ENCODE measurements at regions not wholly inside any gene's neighbourhood (a gene's known extent, or its start where the extent isn't known, plus 50 kb on each side); places are given as distances from the start of the nearest gene placed in this dataset.
"Not testable (repeated sequence)": the region's sequence is repeated elsewhere in the genome, so short reads cannot be mapped to it uniquely, and the experiment has no call there.

DNA sequence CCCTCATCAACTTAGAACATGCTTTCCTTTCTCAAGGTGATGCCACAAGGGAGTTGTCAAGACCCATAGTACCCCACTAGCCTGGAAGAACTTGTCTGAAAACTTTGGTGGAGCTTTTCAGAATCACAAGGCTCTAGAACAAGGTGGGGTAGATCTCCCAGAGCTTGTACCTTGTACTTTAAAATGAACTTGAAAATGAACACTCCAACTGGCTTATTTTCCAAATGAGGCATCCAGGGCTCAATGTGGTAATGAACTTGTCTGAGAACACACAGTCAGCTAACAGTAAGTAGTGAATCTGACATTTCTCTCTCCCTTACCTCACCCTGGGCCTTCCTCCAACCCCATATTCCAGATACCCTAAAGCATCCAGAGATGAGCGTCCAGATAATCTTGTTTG, 81.8 kb upstream of the THBS1 start:
- DNase-seq = no peak

DNA sequence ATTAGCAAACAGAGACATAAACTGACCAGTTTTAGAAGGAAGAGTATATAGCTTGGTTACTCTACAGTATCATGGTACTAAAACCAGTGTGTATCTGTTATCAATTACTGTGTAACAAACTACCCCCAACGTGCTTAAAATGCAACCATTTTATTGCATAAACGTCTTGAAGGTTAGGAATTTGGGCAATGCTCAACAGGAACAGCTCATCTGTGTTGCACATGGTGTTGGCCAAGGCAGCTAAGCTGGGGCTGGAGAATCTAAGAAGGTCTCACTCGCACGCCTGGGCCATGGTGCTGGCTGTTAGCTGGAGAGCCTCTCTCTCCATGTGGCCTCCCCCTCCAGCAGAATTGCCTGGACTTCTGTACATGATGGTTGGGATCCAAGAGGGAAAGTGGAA, 81.2 kb upstream of the THBS1 start:
- DNase-seq = no peak

DNA sequence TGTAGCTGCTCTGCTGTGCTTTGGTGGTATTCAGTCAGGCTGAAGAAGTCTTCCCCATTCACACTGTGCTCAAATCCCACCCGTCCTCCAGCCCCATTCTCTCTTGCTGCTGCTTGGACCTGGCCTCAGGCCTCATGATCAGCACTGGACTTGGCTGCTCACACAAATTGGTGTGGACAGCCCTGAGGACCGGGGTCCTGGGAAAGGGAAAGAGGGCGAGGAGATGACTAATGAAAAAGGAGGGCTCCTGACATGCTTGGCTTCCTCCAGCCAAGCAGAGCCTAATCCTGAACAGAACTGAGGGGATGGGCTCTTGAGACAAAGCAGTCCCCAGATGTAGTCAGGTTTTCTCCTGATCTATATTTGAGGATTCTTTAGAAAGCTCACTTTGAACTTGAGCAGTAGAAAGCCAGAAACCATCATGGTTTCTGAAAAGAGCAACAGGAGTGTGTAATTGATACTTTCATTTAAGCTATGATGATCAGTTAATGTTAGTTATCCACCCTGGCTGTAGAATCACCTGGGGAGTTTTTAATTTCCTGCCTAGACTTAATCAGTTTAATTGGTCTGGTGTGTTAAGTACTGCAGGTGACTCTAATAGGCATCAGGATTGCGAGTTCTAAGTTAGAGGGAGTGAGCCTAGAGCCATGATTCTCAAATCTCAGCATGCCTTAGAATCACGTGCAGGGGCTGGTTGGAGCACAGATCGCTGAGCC, 79.4 kb upstream of the THBS1 start:
- no peak for DNase-seq

DNA sequence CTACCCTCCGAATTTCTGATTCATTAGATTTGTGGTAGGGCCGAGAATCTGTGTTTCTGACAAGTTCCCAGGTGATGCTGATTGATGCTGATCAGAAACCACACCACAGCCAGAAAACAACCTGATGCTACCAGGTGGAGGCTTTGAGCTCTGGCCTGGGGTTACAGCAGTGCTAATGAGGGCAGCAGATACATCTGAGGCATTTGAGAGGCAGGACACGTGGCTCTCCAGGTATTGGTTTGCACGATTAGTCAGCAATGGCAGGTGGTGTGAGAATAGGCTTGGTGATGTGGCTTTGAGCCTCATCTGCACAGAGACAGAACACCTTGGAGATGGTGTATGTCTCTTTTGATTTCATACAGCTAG, 78.8 kb upstream of the THBS1 start:
- no peak for DNase-seq

DNA sequence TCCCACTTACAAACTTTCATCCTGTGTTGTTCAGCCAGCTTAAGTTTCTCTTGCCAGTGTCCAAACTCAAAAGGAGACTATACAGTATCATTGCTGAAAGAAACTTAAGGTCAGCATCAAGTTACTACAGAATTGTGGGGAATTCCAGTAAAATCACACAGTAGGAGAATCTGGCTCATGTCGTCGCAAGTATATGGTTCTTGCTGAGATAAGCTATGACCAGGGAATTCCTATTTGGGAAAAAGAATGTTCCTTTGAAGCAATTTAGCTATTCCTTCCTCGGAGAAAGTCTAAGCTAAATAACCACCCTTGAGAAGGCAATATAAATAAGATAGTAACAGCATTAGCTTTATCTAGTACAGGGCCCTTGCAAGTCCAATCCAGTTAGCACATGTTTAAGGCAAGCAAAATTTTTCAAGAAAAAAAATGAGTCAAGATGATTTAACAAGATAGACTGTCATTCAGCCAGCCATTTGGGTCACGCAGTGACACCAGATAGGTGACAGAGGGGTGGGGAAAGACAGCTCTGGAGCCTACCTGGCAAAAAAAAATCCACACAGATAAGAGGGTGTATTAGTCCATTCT, 78.2 kb upstream of the THBS1 start:
- no peak for DNase-seq

DNA sequence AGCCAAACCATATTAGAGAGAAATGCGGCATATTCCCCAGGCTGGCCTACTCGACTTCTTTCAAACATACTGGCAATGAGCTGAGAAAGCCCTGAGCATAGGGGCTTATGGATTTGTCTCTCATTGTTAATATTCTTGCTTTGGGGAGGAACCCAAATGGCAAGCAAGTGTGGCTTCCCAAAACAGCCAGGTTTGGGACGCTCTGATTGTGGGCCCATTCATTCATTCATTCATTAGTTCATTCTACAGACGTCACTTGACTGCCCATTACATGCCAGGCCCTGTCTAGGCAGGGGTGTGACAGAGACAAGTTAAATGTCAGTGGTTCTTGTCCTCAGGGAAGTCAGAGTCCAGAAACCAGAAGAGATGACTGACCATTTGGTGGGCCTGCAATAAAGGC, 77.4 kb upstream of the THBS1 start:
- DNase-seq = no peak

DNA sequence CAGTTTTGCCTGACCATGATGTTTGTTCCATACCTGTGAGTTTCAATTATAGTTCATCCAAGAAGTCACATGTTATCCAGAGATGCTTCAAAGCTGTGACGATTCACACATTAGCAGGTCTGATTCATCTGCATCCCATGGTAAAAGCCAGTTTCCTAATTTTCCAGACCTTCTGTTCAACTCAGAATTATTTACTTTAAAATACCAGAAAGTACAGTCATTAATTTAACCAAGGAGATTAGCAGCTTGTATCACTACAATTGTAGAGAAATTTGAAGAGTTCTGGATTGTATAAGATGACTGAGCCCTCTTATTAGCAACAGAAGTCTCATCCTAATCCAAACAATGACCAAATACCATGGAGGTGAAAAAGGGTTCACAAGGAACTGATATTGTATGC, 76.1 kb upstream of the THBS1 start:
- DNase-seq = no peak

DNA sequence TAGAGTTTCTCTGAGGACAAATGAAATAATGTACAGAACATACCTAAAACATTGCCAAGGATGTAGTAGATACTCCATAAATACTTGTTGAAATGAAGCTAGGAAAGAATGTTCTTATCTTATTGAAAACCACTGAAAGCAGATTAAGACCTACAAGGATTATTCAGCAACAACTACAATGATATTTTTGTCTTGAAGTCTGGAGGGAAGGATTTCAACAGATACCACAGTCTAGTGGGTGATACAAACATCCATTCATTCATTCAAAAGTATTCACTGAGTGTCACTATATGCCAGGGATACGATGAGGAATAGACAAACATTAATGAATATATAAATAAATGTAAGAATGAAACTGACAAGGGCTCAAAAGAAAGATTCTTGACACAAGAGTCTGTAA, 74.7 kb upstream of the THBS1 start:
- no peak for DNase-seq

DNA sequence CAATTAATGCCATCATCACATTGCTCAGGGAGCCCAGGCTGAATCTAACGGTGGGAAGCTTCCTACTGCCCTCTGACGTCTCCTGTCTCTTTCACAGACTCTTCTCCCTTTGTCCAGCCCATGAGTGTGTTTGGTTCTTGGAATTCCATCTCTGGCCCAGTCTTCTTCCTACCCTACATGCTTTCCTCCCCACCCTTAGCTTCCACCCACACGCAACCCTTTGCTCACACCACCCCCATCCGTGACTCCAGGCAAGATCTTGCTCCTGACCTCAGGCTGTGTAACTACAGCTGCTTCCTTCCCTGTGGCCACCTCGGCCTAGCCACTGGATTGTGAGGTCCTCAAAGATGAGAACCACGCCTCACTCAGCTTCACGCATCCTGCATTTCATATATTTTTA, 72.3 kb upstream of the THBS1 start:
- DNase-seq = no peak

DNA sequence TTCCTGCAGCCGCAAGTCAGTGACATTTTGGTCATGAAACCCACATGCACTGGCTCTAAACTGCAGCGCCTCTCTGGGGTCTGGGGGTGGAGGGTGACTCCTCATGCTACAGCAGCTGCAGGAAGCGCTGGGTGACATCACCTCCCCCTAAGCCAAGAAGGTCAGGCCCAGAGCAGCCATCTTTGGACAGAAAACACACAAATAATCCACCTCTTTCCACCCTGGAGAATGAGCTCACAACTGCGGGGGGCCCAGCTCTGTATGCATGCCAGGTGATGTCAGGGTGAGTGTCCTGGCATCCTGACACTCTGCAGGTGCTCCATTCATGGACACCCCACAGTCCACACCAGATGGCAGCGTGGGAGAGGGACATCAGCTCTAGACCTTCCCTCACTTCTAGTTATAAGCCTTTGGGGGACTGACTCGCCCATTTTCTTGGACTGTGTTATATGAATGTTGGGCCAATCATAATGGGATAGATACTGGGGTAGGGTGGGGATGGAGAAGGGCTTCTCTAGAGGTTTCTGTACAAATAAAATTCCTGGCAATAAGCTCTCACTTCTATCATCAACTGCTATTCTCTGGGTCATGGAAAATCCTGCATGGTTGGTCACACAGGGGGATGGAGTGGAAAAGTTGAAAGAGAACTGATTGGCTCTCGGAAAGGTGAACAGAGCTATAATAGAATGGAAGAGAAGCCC, 70.7 kb upstream of the THBS1 start:
- no peak for DNase-seq

DNA sequence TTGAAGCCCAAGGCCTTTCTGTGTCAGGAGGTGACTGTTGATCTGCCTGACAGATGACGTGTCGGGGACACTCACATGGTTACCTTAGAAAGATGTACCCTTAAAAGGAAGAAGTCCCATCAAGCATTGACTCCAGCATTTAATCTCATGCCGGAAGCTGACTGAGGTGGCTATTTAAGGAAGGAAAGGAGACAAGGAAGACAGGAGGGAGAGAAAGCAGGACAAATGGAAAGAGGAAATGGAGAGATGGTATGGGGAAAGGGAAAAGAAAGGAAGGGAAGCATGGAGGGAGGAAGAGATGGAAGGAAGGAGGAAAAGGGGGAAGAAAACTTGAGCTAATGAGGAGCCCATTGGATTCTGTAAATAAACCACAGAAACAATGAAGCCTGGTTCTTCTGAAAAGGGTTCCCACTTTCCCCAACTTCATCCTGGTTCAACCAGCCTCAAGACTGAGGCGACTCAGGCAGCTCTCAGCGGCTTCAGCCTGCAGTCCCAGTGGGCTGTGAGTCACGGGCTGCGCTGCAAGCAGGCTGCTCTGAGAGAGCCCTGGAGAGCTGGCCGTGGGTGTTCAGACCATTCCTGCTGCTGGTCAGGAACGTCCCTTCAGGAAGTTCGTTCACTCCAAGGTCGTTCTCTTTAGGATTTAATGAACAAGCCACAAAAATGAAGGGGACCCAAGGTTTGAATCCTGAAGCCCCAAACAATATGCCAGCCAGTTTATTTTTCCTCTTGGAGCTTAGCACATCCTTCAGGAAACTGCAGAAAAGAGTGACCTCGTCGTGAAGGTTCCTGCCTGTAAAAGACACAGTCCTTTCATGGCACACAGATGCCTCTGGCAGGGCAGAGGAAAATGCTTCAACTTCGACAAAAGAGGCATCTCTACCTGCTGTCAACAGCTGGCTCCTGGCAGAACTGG, 69.6 kb upstream of the THBS1 start:
- no peak for DNase-seq

DNA sequence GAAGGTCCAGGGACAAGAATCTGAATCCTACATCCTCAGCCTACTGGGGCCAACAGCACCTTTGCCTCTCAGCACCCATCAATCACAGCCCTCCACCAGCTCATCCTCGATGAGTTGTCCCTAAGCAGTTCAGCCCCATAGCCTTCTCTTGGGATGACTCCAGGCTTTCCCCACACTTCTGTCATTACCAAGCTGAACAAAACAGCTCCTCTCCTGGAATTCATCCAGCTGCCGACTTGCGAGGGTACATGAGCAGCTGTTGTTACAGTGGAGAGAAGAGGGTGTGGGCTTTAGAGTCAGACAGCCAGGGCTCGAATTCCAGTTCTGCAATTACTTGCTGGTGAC, 69.0 kb upstream of the THBS1 start:
- no peak for DNase-seq

DNA sequence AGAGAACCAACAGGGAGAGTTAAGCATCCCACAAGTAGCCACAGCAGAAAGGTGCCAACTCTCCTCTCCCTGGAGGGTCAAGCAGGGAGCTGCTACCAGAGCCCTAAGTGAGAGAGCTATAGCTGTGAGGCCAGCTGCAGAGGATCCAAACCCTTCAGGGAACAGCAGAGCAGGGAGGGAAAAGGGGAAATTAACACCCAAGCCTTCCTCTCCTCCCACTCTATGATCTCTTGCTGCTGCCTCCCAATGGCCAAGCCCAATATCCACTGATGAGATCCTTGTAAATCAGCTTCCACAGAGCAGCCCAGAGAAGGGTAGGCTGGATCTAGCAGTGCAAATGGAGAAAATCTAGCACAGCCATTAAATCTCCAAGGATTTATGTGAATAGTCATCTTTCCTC, 68.2 kb upstream of the THBS1 start:
- no peak for DNase-seq

DNA sequence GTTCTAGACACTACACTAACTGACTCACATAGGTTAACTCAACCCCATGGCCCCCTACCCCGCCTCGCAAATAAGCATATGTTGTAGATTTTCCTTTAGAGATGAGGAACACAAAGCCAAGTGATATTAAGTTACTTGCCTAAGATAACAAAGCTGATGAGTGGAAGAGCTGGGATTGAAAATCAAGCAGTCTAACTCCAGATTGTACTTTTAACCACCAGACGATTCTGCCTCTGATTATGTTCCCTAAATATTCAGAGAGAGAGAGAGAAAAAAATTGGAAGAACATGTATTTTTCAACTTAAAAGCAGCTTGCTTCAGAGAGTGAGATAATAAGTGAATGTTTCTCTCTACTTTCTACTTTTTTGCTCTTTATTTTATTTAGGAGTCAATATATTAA, 66.9 kb upstream of the THBS1 start:
- no peak for DNase-seq

DNA sequence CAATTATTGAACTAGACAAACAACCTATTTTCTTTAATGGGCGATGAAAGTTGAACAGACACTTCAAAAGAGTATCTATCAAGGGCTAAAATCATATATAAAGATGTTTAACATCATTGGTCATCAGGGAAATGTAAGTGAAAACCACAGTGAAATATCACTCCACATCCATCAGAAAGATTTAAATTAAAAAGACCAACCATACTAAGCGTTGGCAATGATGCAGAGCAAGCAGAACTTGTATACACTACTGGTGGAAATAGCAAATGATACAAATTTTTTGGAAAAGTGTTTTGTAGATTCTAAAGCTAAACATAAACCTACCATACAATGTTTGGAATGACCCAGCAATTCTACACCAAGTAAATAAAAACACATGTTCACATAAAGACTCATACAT, 65.9 kb upstream of the THBS1 start:
- no peak for DNase-seq

DNA sequence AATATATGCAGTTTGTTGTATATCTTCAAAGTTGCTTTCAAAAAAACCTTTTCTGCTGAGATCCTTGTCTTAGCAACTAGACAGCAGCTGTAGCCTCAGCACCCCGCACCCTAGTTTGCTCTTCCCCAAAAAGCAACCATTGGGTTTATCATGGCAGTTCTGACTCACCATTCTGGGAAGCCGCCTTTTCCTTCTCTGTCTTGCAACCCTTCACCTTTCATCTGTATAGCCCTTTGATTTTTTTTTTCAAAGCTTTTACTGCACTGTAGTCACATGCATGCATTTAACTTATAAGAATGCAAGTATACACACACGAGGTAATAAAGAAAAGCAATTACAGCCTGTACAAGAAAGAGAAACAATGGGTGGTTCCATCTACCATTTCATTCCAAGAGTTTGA, 65.1 kb upstream of the THBS1 start:
- DNase-seq = no peak

DNA sequence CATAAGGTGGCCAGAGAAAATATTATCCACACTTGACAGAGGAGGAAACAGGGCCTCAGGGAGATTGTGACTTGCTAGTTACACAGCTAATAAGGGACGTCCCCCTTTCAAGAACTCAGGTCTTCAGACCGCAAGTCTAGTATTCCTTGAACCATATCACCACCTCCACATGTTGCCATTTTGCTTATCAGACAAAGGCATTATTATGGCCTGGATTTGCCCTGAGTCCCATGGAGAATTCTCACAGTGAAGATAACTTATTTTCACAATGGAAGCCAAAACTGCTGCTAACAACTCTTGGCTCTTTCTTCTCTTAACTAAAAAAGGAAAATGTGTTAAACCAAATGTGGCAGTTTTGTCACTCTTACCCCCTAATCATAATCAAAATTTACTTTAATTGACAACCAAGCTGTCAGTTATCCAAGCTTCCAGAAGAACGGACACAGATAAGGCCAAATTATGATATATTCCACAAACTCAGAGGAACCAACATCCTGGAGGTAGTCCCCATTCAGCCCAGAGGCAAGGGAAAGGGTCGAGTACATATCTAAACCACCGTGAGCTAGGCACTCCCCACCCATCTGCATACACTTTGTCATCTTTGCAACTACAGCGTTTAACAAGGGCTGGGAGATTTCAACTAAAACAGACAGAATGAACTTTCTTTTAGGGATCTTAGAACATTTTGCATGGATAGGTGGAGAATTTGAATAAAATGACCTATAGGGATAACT, 63.6 kb upstream of the THBS1 start:
- DNase-seq = no peak

DNA sequence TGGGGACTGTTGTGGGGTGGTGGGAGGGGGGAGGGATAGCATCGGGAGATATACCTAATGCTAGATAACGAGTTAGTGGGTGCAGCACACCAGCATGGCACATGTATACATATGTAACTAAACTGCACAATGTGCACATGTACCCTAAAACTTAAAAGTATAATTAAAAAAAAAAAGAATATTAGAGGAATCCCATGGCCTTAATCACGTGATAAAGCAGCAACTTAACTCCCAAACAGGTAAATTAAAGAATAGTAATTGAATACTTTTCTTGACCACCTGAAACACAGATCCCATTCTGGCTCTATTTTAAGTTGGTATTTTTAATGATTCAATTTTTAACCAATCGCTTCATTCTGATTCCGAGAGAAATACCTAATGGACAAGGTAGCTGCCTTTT, 56.9 kb upstream of the THBS1 start:
- DNase-seq = not testable (repeated sequence)

DNA sequence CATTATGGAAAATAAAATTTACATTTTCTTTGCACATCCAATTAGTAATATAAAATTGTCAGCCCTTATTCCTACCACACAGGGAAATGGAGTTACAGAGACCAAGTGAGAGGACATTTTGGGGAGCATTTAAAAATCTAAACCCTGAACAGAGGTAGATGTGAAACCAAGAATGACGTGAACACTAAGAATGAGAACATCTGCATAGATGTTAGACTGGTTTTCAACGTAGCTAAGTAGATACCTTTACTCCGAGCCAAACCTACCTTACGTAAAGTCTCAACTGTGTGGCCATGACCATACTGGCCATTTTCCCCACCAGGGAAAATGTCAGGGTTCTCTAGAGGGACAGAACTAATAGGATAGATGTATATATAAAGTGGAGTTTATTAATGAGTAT, 51.4 kb upstream of the THBS1 start:
- DNase-seq = no peak

DNA sequence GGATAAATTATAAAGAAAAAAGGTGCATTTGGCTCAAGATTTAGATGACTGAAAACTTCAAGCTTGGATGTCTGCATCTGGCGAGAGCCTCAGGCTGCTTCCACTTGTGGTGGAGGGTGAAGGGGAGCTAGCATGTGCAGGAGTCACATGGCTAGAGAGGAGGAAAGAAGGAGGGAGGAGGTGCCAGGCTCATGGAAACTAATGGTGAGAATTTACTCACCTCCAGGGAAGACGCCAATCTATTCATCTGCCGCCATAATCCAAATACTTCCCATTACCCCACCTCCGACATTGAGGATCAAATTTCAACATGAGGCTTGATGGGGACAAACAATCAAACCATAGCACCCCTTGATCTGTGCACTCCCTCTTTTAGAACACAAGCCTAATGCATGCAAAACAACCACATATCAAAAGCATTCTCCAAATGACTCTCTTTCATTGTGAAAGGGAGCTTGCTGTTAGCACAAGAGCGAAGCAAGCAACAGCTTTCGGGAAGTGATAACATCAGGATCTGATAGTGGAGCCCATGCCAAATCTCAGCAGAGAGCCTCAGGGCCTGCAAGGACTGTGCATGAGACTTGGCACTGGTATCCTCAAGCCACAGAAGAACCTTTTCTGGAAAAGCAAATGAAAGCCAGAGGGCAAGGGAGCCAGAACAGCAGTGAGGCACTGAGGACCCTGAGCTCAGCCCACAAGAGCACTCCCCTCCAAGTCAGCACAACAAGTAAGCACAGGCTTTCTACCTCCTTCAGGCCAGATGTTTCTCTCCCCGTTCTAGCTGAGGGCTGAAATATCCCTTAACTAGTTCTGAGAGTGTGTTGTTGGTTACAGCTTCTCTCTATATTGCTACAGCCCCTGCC, 50.2 kb upstream of the THBS1 start:
- DNase-seq = no peak

All from NK-92 treated with Interleukin-12 subunit alpha and Interleukin-12 subunit beta, amount 100 ng/mL, for 24 hours (cell line).